SK-N-SH (cell line): ENCODE measurements at regions not wholly inside any gene's neighbourhood (a gene's known extent, or its start where the extent isn't known, plus 50 kb on each side); places are given as distances from the start of the nearest gene placed in this dataset.

Experiments used
- CTCF ChIA-PET: fragments of 300-600, 350-600 bp; formaldehyde crosslinking; extraction: SDS; loops from one replicate; lab custom pipeline; 2021; lab: Yijun Ruan, JAX
- POLR2A ChIA-PET: fragments of 350-600 bp; sonication (Branson Sonifier 250); formaldehyde crosslinking; extraction: SDS; loops from one replicate; lab custom pipeline; 2020; ENCODE audit warnings: antibody characterized with exemption, inconsistent platforms; lab: Yijun Ruan, JAX
- DNase-seq: peaks from one replicate; pipeline ENCODE4 v3.0.0; 2012
- H2AFZ ChIP-seq: fragments of 200-600 bp; sonication (generic); 2 replicates; pipeline ENCODE4 v1.8.1; 2016; ENCODE audit warnings: antibody characterized with exemption, mild to moderate bottlenecking, low read depth
- H3F3A ChIP-seq: fragments of 200-600 bp; sonication (generic); replicated peaks from 2 replicates; pipeline ENCODE3; 2016; ENCODE audit warnings: antibody characterized with exemption, mild to moderate bottlenecking; ENCODE audit not compliant: insufficient read depth
- H3K27ac ChIP-seq, 2 experiments: fragments of 200-500 bp in 1 of 2; fragments of 200-600 bp in 1 of 2; sonication (Bioruptor generic) in 1 of 2; sonication (generic), shearing (Covaris generic) in 1 of 2; 2 replicates each; pipeline versions ENCODE4 v1.5.1 to v1.6.1; 2014 to 2016; ENCODE audit warnings: low read depth in 2 of 2, inconsistent platforms in 1 of 2, low read length in 1 of 2, mild to moderate bottlenecking in 1 of 2, mixed read lengths in 1 of 2
- H3K27me3 ChIP-seq: fragments of 200-600 bp; sonication (generic), shearing (Covaris generic); 2 replicates; pipeline ENCODE4 v1.6.1; 2016; ENCODE audit warnings: mixed run types; ENCODE audit not compliant: insufficient read depth
- H3K36me3 ChIP-seq, 2 experiments: fragments of 200-500 bp in 1 of 2; fragments of 200-600 bp in 1 of 2; sonication (Bioruptor generic) in 1 of 2; sonication (generic) in 1 of 2; replicated peaks in 1 of 2; 2 replicates each; pipeline versions ENCODE3 to v1.5.1; 2014 to 2016; ENCODE audit warnings: low read length in 1 of 2, mild to moderate bottlenecking in 1 of 2; ENCODE audit not compliant: insufficient read depth in 2 of 2, control insufficient read depth in 1 of 2
- H3K4me1 ChIP-seq, 2 experiments: fragments of 200-500 bp in 1 of 2; fragments of 200-600 bp in 1 of 2; sonication (Bioruptor generic) in 1 of 2; sonication (generic), shearing (Covaris generic) in 1 of 2; 2 replicates each; pipeline versions ENCODE4 v1.5.1 to v1.6.1; 2014 to 2016; ENCODE audit warnings: low read depth in 1 of 2, low read length in 1 of 2, mixed run types in 1 of 2; ENCODE audit not compliant: insufficient read depth in 2 of 2, control insufficient read depth in 1 of 2
- H3K4me2 ChIP-seq: fragments of 200-600 bp; sonication (generic), shearing (Covaris generic); 2 replicates; pipeline ENCODE4 v1.6.1; 2017; ENCODE audit warnings: mixed run types
- H3K4me3 ChIP-seq, 2 experiments: fragments of 200-500 bp in 1 of 2; fragments of 200-600 bp in 1 of 2; sonication (Bioruptor generic) in 1 of 2; sonication (generic), shearing (Covaris generic) in 1 of 2; 2 replicates each; pipeline versions ENCODE4 v1.5.1 to v1.8.1; 2014 to 2016; ENCODE audit warnings: low read depth in 2 of 2, inconsistent platforms in 1 of 2, low read length in 1 of 2, mild to moderate bottlenecking in 1 of 2, mixed read lengths in 1 of 2, moderate library complexity in 1 of 2
- H3K79me2 ChIP-seq: fragments of 200-600 bp; sonication (generic); 2 replicates; pipeline ENCODE4 v1.8.1; 2017; ENCODE audit warnings: mild to moderate bottlenecking; ENCODE audit not compliant: insufficient read depth
- H3K9ac ChIP-seq: fragments of 200-600 bp; sonication (generic); 2 replicates; pipeline ENCODE4 v1.6.1; 2017; ENCODE audit warnings: mixed run types
- H3K9me2 ChIP-seq: fragments of 200-600 bp; sonication (generic); 2 replicates; pipeline ENCODE4 v1.6.1; 2017; ENCODE audit warnings: mixed run types
- H3K9me3 ChIP-seq: fragments of 200-600 bp; sonication (generic); 2 replicates; pipeline ENCODE4 v1.6.1; 2017; ENCODE audit warnings: mixed run types, mild to moderate bottlenecking, moderate library complexity
- H4K20me1 ChIP-seq: fragments of 200-600 bp; sonication (generic); 2 replicates; pipeline ENCODE4 v1.6.1; 2017; ENCODE audit warnings: mild to moderate bottlenecking, mixed run types; ENCODE audit not compliant: insufficient read depth
- EP300 ChIP-seq, 2 experiments: IDR thresholded peaks; 2 replicates each; pipeline versions ENCODE4 v1.4.0 to v1.6.1; 2012; ENCODE audit warnings: borderline replicate concordance in 1 of 2, low read depth in 1 of 2, low read length in 1 of 2
- FOXJ3 ChIP-seq: sonication (generic); formaldehyde crosslinking; IDR thresholded peaks from 2 replicates; pipeline ENCODE4 v1.5.1; 2020; ENCODE audit warnings: mild to moderate bottlenecking, missing genetic modification reagents
- RXRA ChIP-seq: IDR thresholded peaks from 2 replicates; pipeline ENCODE4 v1.4.0; 2012; ENCODE audit warnings: low read depth, mild to moderate bottlenecking, borderline replicate concordance
- TEAD4 ChIP-seq: IDR thresholded peaks from 2 replicates; pipeline ENCODE4 v1.4.0; 2012; ENCODE audit warnings: mild to moderate bottlenecking, borderline replicate concordance; ENCODE audit not compliant: insufficient read depth
- YY1 ChIP-seq: IDR thresholded peaks from 2 replicates; pipeline ENCODE4 v1.4.0; 2012; ENCODE audit warnings: low read depth, mild to moderate bottlenecking
- WGBS: methylation state at CpG from one replicate; pipeline ENCODE4 v1.1.6; 2017; ENCODE audit warnings: low lambda C conversion rate; 5-methylcytosine and 5-hydroxymethylcytosine counted together
- TF ChIP-seq, protein P1 (sequence below): fragments of 150-350 bp; IDR thresholded peaks from 2 replicates; pipeline ENCODE4 v1.6.1; 2017; ENCODE audit warnings: antibody characterized with exemption, low read length, low read depth, borderline replicate concordance
- TF ChIP-seq, protein P2 (sequence below): fragments of 150-350 bp; IDR thresholded peaks from 2 replicates; pipeline ENCODE4 v1.6.1; 2016; ENCODE audit warnings: mild to moderate bottlenecking, low read depth, low read length
- TF ChIP-seq, protein P3 (sequence below): IDR thresholded peaks from 2 replicates; pipeline ENCODE4 v1.6.1; 2012; ENCODE audit warnings: mild to moderate bottlenecking, low read depth, low read length, moderate library complexity
- TF ChIP-seq, protein P4 (sequence below): IDR thresholded peaks from 2 replicates; pipeline ENCODE4; 2012
- TF ChIP-seq, protein P5 (sequence below): IDR thresholded peaks from 2 replicates; pipeline ENCODE4 v1.4.0; 2012; ENCODE audit warnings: low read depth, borderline replicate concordance

DNA sequence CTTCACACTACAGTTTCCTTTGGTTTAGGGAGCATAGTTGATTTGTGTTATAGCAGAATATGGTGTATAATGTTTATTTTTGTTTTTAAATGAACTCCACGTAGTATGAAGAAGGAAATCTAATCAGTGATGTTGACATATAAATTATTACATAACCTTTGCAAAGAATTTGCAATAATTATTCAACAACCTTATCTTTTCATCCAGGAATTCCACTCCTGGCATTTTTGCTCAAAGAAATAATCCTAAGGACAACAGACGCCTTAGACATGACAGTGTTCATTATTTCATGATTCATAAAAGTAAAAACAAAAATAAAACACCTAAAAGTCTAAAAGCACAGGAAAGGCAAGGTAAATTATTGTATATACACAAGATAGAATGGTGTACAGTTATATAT is 229.2 kb downstream of the EPM2A start:
- Histone ChIP-seq H3K9me2 (no peaks in the 10 kb centered on the region), H3K4me2 (no peak overlapping the region), H2AFZ (no peak overlapping the region), H3K27ac (no peak overlapping the region), H3K9me3 (no peaks in the 10 kb centered on the region), H3K4me3 (no peak overlapping the region), H4K20me1 (no peaks in the 10 kb centered on the region), H3K9ac (no peak overlapping the region), H3K4me1 (no peaks in the 10 kb centered on the region), H3K36me3 (no peaks in the 10 kb centered on the region), H3K79me2 (no peaks in the 10 kb centered on the region), H3K27me3 (no peaks in the 10 kb centered on the region), H3F3A (no peaks in the 10 kb centered on the region)
- DNase-seq = no peak
- ChIA-PET POLR2A (no interaction called here), CTCF (no interaction called here)
- TF ChIP-seq, protein P1, sequence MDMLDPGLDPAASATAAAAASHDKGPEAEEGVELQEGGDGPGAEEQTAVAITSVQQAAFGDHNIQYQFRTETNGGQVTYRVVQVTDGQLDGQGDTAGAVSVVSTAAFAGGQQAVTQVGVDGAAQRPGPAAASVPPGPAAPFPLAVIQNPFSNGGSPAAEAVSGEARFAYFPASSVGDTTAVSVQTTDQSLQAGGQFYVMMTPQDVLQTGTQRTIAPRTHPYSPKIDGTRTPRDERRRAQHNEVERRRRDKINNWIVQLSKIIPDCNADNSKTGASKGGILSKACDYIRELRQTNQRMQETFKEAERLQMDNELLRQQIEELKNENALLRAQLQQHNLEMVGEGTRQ = no peak
- TF ChIP-seq, protein P2, sequence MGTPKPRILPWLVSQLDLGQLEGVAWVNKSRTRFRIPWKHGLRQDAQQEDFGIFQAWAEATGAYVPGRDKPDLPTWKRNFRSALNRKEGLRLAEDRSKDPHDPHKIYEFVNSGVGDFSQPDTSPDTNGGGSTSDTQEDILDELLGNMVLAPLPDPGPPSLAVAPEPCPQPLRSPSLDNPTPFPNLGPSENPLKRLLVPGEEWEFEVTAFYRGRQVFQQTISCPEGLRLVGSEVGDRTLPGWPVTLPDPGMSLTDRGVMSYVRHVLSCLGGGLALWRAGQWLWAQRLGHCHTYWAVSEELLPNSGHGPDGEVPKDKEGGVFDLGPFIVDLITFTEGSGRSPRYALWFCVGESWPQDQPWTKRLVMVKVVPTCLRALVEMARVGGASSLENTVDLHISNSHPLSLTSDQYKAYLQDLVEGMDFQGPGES = no peak
- TF ChIP-seq FOXJ3 (CRISPR knock-in tag) (no peak), TEAD4 (no peak), RXRA (no peak), EP300 (IDR thresholded peaks at IDR 0.05; ENCODE audit: borderline replicate concordance in 1 of 2, low read depth in 1 of 2, low read length in 1 of 2) (no peak), YY1 (no peak)
- TF ChIP-seq, protein P3, sequence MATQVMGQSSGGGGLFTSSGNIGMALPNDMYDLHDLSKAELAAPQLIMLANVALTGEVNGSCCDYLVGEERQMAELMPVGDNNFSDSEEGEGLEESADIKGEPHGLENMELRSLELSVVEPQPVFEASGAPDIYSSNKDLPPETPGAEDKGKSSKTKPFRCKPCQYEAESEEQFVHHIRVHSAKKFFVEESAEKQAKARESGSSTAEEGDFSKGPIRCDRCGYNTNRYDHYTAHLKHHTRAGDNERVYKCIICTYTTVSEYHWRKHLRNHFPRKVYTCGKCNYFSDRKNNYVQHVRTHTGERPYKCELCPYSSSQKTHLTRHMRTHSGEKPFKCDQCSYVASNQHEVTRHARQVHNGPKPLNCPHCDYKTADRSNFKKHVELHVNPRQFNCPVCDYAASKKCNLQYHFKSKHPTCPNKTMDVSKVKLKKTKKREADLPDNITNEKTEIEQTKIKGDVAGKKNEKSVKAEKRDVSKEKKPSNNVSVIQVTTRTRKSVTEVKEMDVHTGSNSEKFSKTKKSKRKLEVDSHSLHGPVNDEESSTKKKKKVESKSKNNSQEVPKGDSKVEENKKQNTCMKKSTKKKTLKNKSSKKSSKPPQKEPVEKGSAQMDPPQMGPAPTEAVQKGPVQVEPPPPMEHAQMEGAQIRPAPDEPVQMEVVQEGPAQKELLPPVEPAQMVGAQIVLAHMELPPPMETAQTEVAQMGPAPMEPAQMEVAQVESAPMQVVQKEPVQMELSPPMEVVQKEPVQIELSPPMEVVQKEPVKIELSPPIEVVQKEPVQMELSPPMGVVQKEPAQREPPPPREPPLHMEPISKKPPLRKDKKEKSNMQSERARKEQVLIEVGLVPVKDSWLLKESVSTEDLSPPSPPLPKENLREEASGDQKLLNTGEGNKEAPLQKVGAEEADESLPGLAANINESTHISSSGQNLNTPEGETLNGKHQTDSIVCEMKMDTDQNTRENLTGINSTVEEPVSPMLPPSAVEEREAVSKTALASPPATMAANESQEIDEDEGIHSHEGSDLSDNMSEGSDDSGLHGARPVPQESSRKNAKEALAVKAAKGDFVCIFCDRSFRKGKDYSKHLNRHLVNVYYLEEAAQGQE = no peak
- TF ChIP-seq, protein P4, sequence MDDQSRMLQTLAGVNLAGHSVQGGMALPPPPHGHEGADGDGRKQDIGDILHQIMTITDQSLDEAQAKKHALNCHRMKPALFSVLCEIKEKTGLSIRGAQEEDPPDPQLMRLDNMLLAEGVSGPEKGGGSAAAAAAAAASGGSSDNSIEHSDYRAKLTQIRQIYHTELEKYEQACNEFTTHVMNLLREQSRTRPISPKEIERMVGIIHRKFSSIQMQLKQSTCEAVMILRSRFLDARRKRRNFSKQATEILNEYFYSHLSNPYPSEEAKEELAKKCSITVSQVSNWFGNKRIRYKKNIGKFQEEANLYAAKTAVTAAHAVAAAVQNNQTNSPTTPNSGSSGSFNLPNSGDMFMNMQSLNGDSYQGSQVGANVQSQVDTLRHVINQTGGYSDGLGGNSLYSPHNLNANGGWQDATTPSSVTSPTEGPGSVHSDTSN = no peak
- TF ChIP-seq, protein P5, sequence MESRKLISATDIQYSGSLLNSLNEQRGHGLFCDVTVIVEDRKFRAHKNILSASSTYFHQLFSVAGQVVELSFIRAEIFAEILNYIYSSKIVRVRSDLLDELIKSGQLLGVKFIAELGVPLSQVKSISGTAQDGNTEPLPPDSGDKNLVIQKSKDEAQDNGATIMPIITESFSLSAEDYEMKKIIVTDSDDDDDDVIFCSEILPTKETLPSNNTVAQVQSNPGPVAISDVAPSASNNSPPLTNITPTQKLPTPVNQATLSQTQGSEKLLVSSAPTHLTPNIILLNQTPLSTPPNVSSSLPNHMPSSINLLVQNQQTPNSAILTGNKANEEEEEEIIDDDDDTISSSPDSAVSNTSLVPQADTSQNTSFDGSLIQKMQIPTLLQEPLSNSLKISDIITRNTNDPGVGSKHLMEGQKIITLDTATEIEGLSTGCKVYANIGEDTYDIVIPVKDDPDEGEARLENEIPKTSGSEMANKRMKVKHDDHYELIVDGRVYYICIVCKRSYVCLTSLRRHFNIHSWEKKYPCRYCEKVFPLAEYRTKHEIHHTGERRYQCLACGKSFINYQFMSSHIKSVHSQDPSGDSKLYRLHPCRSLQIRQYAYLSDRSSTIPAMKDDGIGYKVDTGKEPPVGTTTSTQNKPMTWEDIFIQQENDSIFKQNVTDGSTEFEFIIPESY = no peak
- WGBS = 8% methylated on average over 2 of the region's 2 CpGs
